SU-DHL-6 (cell line): ENCODE measurements at regions not wholly inside any gene's neighbourhood (a gene's known extent, or its start where the extent isn't known, plus 50 kb on each side); places are given as distances from the start of the nearest gene placed in this dataset.

Source experiments
- EZH2phosphoT487 ChIP-seq: fragments of 200-600 bp; sonication (generic), shearing (Covaris generic); conservative IDR thresholded peaks from 2 replicates; pipeline ENCODE4 v1.6.1; 2018; ENCODE audit warnings: mild to moderate bottlenecking, antibody characterized with exemption, low read length, moderate library complexity, mixed read lengths
- TF ChIP-seq, protein P1 (sequence below): fragments of 200-600 bp; sonication (generic); IDR thresholded peaks from one replicate; pipeline ENCODE4 v1.5.1; 2017; ENCODE audit warnings: antibody characterized with exemption, mild to moderate bottlenecking, low read length, moderate library complexity; ENCODE audit not compliant: insufficient read depth, poor library complexity, severe bottlenecking

DNA sequence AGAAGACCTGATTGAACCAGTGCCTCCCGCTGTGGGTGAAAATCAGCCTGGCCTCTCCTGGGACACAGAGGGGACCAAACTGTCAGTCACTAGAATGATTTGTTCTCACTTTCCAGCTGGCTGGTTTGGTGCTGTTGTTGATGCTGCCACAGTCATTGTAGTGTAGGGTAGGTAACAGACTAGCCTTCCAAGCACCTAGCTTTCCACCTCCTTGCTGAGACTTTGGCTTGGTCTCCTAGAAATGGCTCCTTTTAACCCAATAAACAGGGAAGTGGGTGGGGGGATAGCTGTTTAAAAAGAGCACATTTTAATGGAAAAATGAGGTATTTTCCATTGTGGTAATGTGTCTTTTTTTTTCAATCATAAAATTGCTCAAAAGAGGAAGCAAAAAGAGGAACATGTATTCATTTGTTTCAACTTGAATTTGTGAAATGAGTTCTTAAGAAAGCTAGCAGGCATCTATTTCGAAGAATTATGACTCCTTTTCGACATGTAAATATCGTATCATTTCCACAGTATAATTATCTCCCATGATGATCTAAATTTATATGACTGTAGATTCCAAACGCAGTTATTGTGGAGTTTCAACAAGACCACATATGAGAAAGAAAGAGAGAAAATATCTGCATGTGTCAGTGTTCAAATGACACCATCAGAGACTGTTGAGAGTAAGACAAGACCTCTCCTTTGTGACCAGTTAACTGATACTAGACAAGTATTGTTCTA is 190.1 kb downstream of the HLX start:
- TF ChIP-seq, protein P1, sequence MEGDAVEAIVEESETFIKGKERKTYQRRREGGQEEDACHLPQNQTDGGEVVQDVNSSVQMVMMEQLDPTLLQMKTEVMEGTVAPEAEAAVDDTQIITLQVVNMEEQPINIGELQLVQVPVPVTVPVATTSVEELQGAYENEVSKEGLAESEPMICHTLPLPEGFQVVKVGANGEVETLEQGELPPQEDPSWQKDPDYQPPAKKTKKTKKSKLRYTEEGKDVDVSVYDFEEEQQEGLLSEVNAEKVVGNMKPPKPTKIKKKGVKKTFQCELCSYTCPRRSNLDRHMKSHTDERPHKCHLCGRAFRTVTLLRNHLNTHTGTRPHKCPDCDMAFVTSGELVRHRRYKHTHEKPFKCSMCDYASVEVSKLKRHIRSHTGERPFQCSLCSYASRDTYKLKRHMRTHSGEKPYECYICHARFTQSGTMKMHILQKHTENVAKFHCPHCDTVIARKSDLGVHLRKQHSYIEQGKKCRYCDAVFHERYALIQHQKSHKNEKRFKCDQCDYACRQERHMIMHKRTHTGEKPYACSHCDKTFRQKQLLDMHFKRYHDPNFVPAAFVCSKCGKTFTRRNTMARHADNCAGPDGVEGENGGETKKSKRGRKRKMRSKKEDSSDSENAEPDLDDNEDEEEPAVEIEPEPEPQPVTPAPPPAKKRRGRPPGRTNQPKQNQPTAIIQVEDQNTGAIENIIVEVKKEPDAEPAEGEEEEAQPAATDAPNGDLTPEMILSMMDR: no peak
- no peak for TF ChIP-seq EZH2phosphoT487
